ENCODE measurements at regions not wholly inside any gene's neighbourhood (a gene's known extent, or its start where the extent isn't known, plus 50 kb on each side); places are given as distances from the start of the nearest gene placed in this dataset.
"Not testable (repeated sequence)": the region's sequence is repeated elsewhere in the genome, so short reads cannot be mapped to it uniquely, and the experiment has no call there.

DNA sequence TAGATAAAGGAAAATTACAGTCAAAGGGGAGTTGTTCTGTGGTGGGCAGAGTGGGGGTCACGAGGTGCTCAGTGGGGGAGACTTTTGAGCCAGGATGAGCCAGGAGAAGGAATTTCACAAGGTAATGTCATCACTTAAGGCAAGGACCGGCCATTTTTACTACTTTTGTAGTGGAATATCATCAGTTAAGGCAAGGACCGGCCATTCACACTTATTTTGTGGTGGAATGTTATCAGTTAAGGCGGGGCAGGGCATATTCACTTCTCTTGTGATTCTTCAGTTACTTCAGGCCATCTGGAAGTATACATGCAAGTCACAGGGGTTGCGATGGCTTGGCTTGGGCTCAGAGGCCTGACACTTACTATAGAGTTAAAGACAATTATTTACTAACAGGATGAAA is 129.9 kb upstream of the MYO10 start:
- TF ChIP-seq POLR2A, EP300, POLR2AphosphoS5 (IDR thresholded peaks at IDR 0.05): not testable (repeated sequence)
- TF ChIP-seq, protein P1, sequence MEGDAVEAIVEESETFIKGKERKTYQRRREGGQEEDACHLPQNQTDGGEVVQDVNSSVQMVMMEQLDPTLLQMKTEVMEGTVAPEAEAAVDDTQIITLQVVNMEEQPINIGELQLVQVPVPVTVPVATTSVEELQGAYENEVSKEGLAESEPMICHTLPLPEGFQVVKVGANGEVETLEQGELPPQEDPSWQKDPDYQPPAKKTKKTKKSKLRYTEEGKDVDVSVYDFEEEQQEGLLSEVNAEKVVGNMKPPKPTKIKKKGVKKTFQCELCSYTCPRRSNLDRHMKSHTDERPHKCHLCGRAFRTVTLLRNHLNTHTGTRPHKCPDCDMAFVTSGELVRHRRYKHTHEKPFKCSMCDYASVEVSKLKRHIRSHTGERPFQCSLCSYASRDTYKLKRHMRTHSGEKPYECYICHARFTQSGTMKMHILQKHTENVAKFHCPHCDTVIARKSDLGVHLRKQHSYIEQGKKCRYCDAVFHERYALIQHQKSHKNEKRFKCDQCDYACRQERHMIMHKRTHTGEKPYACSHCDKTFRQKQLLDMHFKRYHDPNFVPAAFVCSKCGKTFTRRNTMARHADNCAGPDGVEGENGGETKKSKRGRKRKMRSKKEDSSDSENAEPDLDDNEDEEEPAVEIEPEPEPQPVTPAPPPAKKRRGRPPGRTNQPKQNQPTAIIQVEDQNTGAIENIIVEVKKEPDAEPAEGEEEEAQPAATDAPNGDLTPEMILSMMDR (IDR thresholded peaks at IDR 0.05) = not testable (repeated sequence)

All from upper lobe of left lung (tissue), 4 donors.